K562 (cell line): ENCODE measurements at regions not wholly inside any gene's neighbourhood (a gene's known extent, or its start where the extent isn't known, plus 50 kb on each side); places are given as distances from the start of the nearest gene placed in this dataset.

Experiments used
- CBFA2T3 ChIP-seq: fragments of 450-650 bp; IDR thresholded peaks from 2 replicates; pipeline ENCODE4 v1.6.1; 2017
- CHD2 ChIP-seq: IDR thresholded peaks from 2 replicates; pipeline ENCODE4 v1.6.1; 2011; ENCODE audit warnings: low read depth, low read length
- CTCF ChIP-seq, 3 experiments: IDR thresholded peaks in 2 of 3; conservative IDR thresholded peaks in 1 of 3; 2 replicates each; pipeline ENCODE4 v1.5.1; 2011 to 2012; ENCODE audit warnings: low read length in 3 of 3, mild to moderate bottlenecking in 3 of 3, control low read depth in 2 of 3, improper control_type of control experiment in 1 of 3, inconsistent platforms in 1 of 3, low read depth in 1 of 3, mixed read lengths in 1 of 3, moderate library complexity in 1 of 3; ENCODE audit not compliant: insufficient read depth in 2 of 3
- HCFC1 ChIP-seq: IDR thresholded peaks from 2 replicates; pipeline ENCODE4 v1.6.1; 2012; ENCODE audit warnings: low read depth, low read length, improper control_type of control experiment
- ID3 ChIP-seq, 2 experiments: fragments of 250-450 bp in 1 of 2; fragments of 450-650 bp in 1 of 2; sonication (Bioruptor Pico) in 1 of 2; IDR thresholded peaks; 2 replicates each; pipeline versions ENCODE4 v1.6.1 to v1.8.0; 2016 to 2021; ENCODE audit warnings: mild to moderate bottlenecking in 2 of 2, moderate library complexity in 2 of 2, missing compliant biosample characterization in 1 of 2, missing genetic modification characterization in 1 of 2
- MAX ChIP-seq: sonication (generic); formaldehyde crosslinking; IDR thresholded peaks from 2 replicates; pipeline ENCODE4 v1.9.0; 2022; ENCODE audit warnings: mild to moderate bottlenecking, missing genetic modification reagents
- MYC ChIP-seq, 2 experiments: fragments of 250-450 bp in 1 of 2; sonication (Bioruptor Pico) in 1 of 2; IDR thresholded peaks; 2 replicates each; pipeline versions ENCODE4 v1.5.1 to v1.6.1; 2012 to 2021; ENCODE audit warnings: low read depth in 2 of 2, borderline replicate concordance in 1 of 2, improper control_type of control experiment in 1 of 2, low read length in 1 of 2, mild to moderate bottlenecking in 1 of 2, moderate library complexity in 1 of 2
- NKRF ChIP-seq: fragments of 450-650 bp; IDR thresholded peaks from 2 replicates; pipeline ENCODE4 v1.6.1; 2016; ENCODE audit warnings: borderline replicate concordance
- PHF20 ChIP-seq: fragments of 450-650 bp; IDR thresholded peaks from 2 replicates; pipeline ENCODE4 v1.6.1; 2018; ENCODE audit not compliant: partially characterized antibody
- POLR2A ChIP-seq: fragments of 450-650 bp; conservative IDR thresholded peaks from 2 replicates; pipeline ENCODE4 v1.6.1; 2016
- SP1 ChIP-seq: sonication (generic); formaldehyde crosslinking; IDR thresholded peaks from 2 replicates; pipeline ENCODE4 v1.8.1; 2022; ENCODE audit warnings: mild to moderate bottlenecking, missing genetic modification reagents
- ZNF239 ChIP-seq: fragments of 250-450 bp; sonication (Bioruptor Pico); IDR thresholded peaks from 2 replicates; pipeline ENCODE4 v1.4.0; 2020; ENCODE audit warnings: mild to moderate bottlenecking
- ZSCAN29 ChIP-seq: fragments of 450-650 bp; IDR thresholded peaks from 2 replicates; pipeline ENCODE4 v1.6.1; 2017

GRCh38 chr4:145414226-145414625, 67.4 kb upstream of the SMAD1 start:
- TF ChIP-seq CBFA2T3 = no peak
- no peak for TF ChIP-seq CTCF (IDR thresholded peaks at IDR 0.05 in 2 of 3, conservative IDR thresholded peaks at IDR 0.05 in 1 of 3; ENCODE audit: insufficient read depth in 2 of 3, low read depth in 1 of 3, low read length in 3 of 3)
- TF ChIP-seq PHF20 = no peak
- TF ChIP-seq ID3 (CRISPR knock-in tag; IDR thresholded peaks at IDR 0.05) = no peak
- no peak for TF ChIP-seq ID3 (tag; IDR thresholded peaks at IDR 0.05)
- no peak for TF ChIP-seq ZSCAN29
- no peak for TF ChIP-seq SP1 (CRISPR knock-in tag)
- TF ChIP-seq MYC (IDR thresholded peaks at IDR 0.05; ENCODE audit: low read depth, low read length) = no peak
- no peak for TF ChIP-seq MYC (CRISPR knock-in tag; IDR thresholded peaks at IDR 0.05; ENCODE audit: borderline replicate concordance, low read depth)
- no peak for TF ChIP-seq HCFC1
- no peak for TF ChIP-seq POLR2A
- TF ChIP-seq MAX = no peak
- TF ChIP-seq NKRF = no peak
- no peak for TF ChIP-seq ZNF239
- no peak for TF ChIP-seq CHD2
